GM18499 (cell line): ENCODE measurements at regions not wholly inside any gene's neighbourhood (a gene's known extent, or its start where the extent isn't known, plus 50 kb on each side); places are given as distances from the start of the nearest gene placed in this dataset.
"Not testable (repeated sequence)": the region's sequence is repeated elsewhere in the genome, so short reads cannot be mapped to it uniquely, and the experiment has no call there.

Experiments
- ATAC-seq: cut with Tn5 transposase; IDR thresholded peaks from one replicate; pipeline ENCODE4 v1.9.1; 2021; ENCODE audit warnings: moderate number of reproducible peaks; ENCODE audit not compliant: insufficient read depth, unreplicated experiment

- no peak for ATAC-seq
Measured at GRCh38 chr4:158313566-158313965, 103.3 kb downstream of the TMEM144 start.

GRCh38 chr4:158314756-158315487 lies 104.6 kb downstream of the TMEM144 start:
- no peak for ATAC-seq

GRCh38 chr4:158315706-158316105 lies 105.4 kb downstream of the TMEM144 start:
- no peak for ATAC-seq

GRCh38 chr4:158316264-158316663 lies 106.0 kb downstream of the TMEM144 start:
- peak; percentile 79 for ATAC-seq

- ATAC-seq = no peak
Measured at GRCh38 chr4:158319880-158320279, 109.6 kb downstream of the TMEM144 start.

- ATAC-seq = no peak
Measured at GRCh38 chr4:158322109-158322508, 111.8 kb downstream of the TMEM144 start.

- no peak for ATAC-seq
Measured at GRCh38 chr4:158327525-158327924, 117.2 kb downstream of the TMEM144 start.

GRCh38 chr4:158331863-158332262 lies 121.6 kb downstream of the TMEM144 start:
- no peak for ATAC-seq

- ATAC-seq = no peak
Measured at GRCh38 chr4:158333820-158334219, 123.5 kb downstream of the TMEM144 start.

- no peak for ATAC-seq
Measured at GRCh38 chr4:158341896-158342295, 131.6 kb downstream of the TMEM144 start.

GRCh38 chr4:158346576-158346975 lies 136.3 kb downstream of the TMEM144 start:
- ATAC-seq = no peak

GRCh38 chr4:158347556-158347955 lies 137.3 kb downstream of the TMEM144 start:
- no peak for ATAC-seq

GRCh38 chr4:158350161-158350560 lies 139.9 kb downstream of the TMEM144 start:
- no peak for ATAC-seq

GRCh38 chr4:158353541-158354304 lies 143.4 kb downstream of the TMEM144 start:
- no peak for ATAC-seq

- no peak for ATAC-seq
Measured at GRCh38 chr4:158356301-158356700, 146.0 kb downstream of the TMEM144 start.

- ATAC-seq = not testable (repeated sequence)
Measured at GRCh38 chr4:158367932-158368441, 153.7 kb upstream of the RXFP1 start.

- ATAC-seq = no peak
Measured at GRCh38 chr4:158371158-158371557, 150.5 kb upstream of the RXFP1 start.

GRCh38 chr4:158374318-158374717 lies 147.4 kb upstream of the RXFP1 start:
- ATAC-seq = no peak

GRCh38 chr4:158376106-158376840 lies 145.4 kb upstream of the RXFP1 start:
- no peak for ATAC-seq

GRCh38 chr4:158384414-158384813 lies 137.3 kb upstream of the RXFP1 start:
- ATAC-seq = no peak

- no peak for ATAC-seq
Measured at GRCh38 chr4:158395343-158395742, 126.3 kb upstream of the RXFP1 start.
